ENCODE measurements at regions not wholly inside any gene's neighbourhood (a gene's known extent, or its start where the extent isn't known, plus 50 kb on each side); places are given as distances from the start of the nearest gene placed in this dataset.
"Not testable (repeated sequence)": the region's sequence is repeated elsewhere in the genome, so short reads cannot be mapped to it uniquely, and the experiment has no call there.

- DNase-seq: no peak
These were observed 389.9 kb upstream of the PCDH9 start for GRCh38 chr13:67619995-67620380.

- no peak for DNase-seq
These were observed 389.3 kb upstream of the PCDH9 start for GRCh38 chr13:67619351-67619994.

GRCh38 chr13:67614579-67614978 lies 384.4 kb upstream of the PCDH9 start:
- DNase-seq: no peak

- DNase-seq: no peak
These were observed 383.9 kb upstream of the PCDH9 start for GRCh38 chr13:67614013-67614412.

- no peak for DNase-seq
These were observed 358.5 kb upstream of the PCDH9 start for GRCh38 chr13:67588607-67589006.

GRCh38 chr13:67577361-67577760 lies 347.2 kb upstream of the PCDH9 start:
- no peak for DNase-seq

- peak; percentile 31 for DNase-seq
These were observed 344.4 kb upstream of the PCDH9 start for GRCh38 chr13:67574320-67575233.

- no peak for DNase-seq
These were observed 338.1 kb upstream of the PCDH9 start for GRCh38 chr13:67568205-67568604.

GRCh38 chr13:67557642-67558241 lies 327.6 kb upstream of the PCDH9 start:
- DNase-seq: no peak

GRCh38 chr13:67557118-67557517 lies 327.0 kb upstream of the PCDH9 start:
- no peak for DNase-seq

- DNase-seq: no peak
These were observed 324.8 kb upstream of the PCDH9 start for GRCh38 chr13:67554746-67555452.

GRCh38 chr13:67554286-67554685 lies 324.1 kb upstream of the PCDH9 start:
- no peak for DNase-seq

GRCh38 chr13:67549331-67549730 lies 319.2 kb upstream of the PCDH9 start:
- DNase-seq: no peak

- no peak for DNase-seq
These were observed 308.8 kb upstream of the PCDH9 start for GRCh38 chr13:67538906-67539305.

GRCh38 chr13:67520886-67521285 lies 290.8 kb upstream of the PCDH9 start:
- DNase-seq: no peak

- DNase-seq: no peak
These were observed 289.2 kb upstream of the PCDH9 start for GRCh38 chr13:67519356-67519755.

- no peak for DNase-seq
These were observed 288.6 kb upstream of the PCDH9 start for GRCh38 chr13:67518785-67519184.

GRCh38 chr13:67515895-67516294 lies 285.8 kb upstream of the PCDH9 start:
- no peak for DNase-seq

GRCh38 chr13:67509018-67509417 lies 278.9 kb upstream of the PCDH9 start:
- DNase-seq: no peak

GRCh38 chr13:67508275-67508674 lies 278.1 kb upstream of the PCDH9 start:
- not testable (repeated sequence) for DNase-seq

GRCh38 chr13:67506407-67506806 lies 276.3 kb upstream of the PCDH9 start:
- no peak for DNase-seq

- DNase-seq: no peak
These were observed 275.2 kb upstream of the PCDH9 start for GRCh38 chr13:67505376-67505775.

GRCh38 chr13:67498948-67499347 lies 268.8 kb upstream of the PCDH9 start:
- no peak for DNase-seq

All from left hindlimb (tissue), 1 donor.